A549 (cell line): ENCODE measurements at regions not wholly inside any gene's neighbourhood (a gene's known extent, or its start where the extent isn't known, plus 50 kb on each side); places are given as distances from the start of the nearest gene placed in this dataset.

Source experiments
- ATAC-seq, 2 experiments: fragments of 200-7000 bp in 1 of 2; fragments of >200 bp in 1 of 2; cut with Nextera tagmentation in 1 of 2; cut with Tn5 transposase in 1 of 2; 3 replicates each; pipeline versions ENCODE4 v1.8.0 to v1.9.1; 2018 to 2020; ENCODE audit warnings: mild to moderate bottlenecking in 1 of 2, moderate library complexity in 1 of 2
- CTCF ChIA-PET: fragments of 300-600 bp; sonication (Branson Sonifier 250); formaldehyde crosslinking; extraction: SDS; loops from one replicate; lab custom pipeline; 2021; ENCODE audit warnings: antibody characterized with exemption, inconsistent platforms; lab: Yijun Ruan, JAX
- POLR2A ChIA-PET: fragments of 350-600 bp; formaldehyde crosslinking; extraction: SDS; loops from one replicate; lab custom pipeline; 2021; ENCODE audit warnings: antibody characterized with exemption, inconsistent platforms; lab: Yijun Ruan, JAX
- DNase-seq, 2 experiments: peaks; one replicate each; pipeline versions ENCODE4 v3.0.0 to v3.0.0-alpha.2; 2011 to 2016; ENCODE audit warnings: low read depth in 1 of 2, low spot score in 1 of 2
- FAIRE-seq: peaks from 2 replicates; lab custom pipeline; 2011; peaks lifted over from hg19 to GRCh38; lab: Jason Lieb, UNC
- H3K27ac ChIP-seq, 2 experiments: fragments of >200 bp; sonication (Bioruptor Twin); formaldehyde crosslinking; 3 replicates each; pipeline ENCODE4 v1.5.1; 2016 to 2017
- H3K4me1 ChIP-seq: fragments of >200 bp; sonication (Bioruptor Twin); formaldehyde crosslinking; 3 replicates; pipeline ENCODE4 v1.6.1; 2016
- H3K4me2 ChIP-seq: fragments of >200 bp; sonication (Bioruptor Twin); formaldehyde crosslinking; 3 replicates; pipeline ENCODE4 v1.6.1; 2016
- H3K4me3 ChIP-seq: fragments of >200 bp; sonication (Bioruptor Twin); formaldehyde crosslinking; 3 replicates; pipeline ENCODE4 v1.5.1; 2016
- H3K9me3 ChIP-seq: fragments of >200 bp; sonication (Bioruptor Twin); formaldehyde crosslinking; 3 replicates; pipeline ENCODE4 v1.6.1; 2016
- BHLHE40 ChIP-seq: IDR thresholded peaks from 2 replicates; pipeline ENCODE4 v1.6.1; 2012; ENCODE audit warnings: low read depth, low read length, inconsistent platforms
- CBX8 ChIP-seq: fragments of 200-600 bp; sonication (generic); IDR thresholded peaks from 2 replicates; pipeline ENCODE4 v1.6.1; 2016
- CHD2 ChIP-seq: fragments of 150-350 bp; IDR thresholded peaks from 2 replicates; pipeline ENCODE4 v1.6.1; 2014; ENCODE audit warnings: low read length; ENCODE audit not compliant: partially characterized antibody
- EHMT2 ChIP-seq: fragments of 200-600 bp; sonication (generic); IDR thresholded peaks from 2 replicates; pipeline ENCODE4 v1.6.1; 2016; ENCODE audit warnings: antibody characterized with exemption, low read depth, mild to moderate bottlenecking, moderate library complexity
- EP300 ChIP-seq, 2 experiments: fragments of >200 bp; sonication (Bioruptor Twin); formaldehyde crosslinking; IDR thresholded peaks; 2 replicates in 1 of 2; 3 replicates in 1 of 2; pipeline ENCODE4 v1.6.1; 2016 to 2017
- FOSB ChIP-seq: fragments of 250-450 bp; sonication (Bioruptor Pico); IDR thresholded peaks from 2 replicates; pipeline ENCODE4 v1.5.0; 2020; ENCODE audit warnings: mild to moderate bottlenecking, moderate library complexity
- FOSL2 ChIP-seq, 2 experiments: fragments of 450-650 bp in 1 of 2; fragments of >200 bp in 1 of 2; sonication (Bioruptor Twin) in 1 of 2; formaldehyde crosslinking; IDR thresholded peaks; 2 replicates each; pipeline versions ENCODE4 v1.5.0 to v1.6.1; 2016 to 2020; ENCODE audit warnings: mild to moderate bottlenecking in 1 of 2, moderate library complexity in 1 of 2
- GATA3 ChIP-seq: IDR thresholded peaks from 2 replicates; pipeline ENCODE4 v1.6.1; 2012; ENCODE audit warnings: borderline replicate concordance
- HDAC2 ChIP-seq: fragments of 200-600 bp; sonication (generic); IDR thresholded peaks from 2 replicates; pipeline ENCODE4 v1.6.1; 2016
- HEYL ChIP-seq: fragments of 250-450 bp; sonication (Bioruptor Pico); IDR thresholded peaks from 2 replicates; pipeline ENCODE4 v1.8.0; 2021; ENCODE audit warnings: mild to moderate bottlenecking, moderate library complexity
- HOXB5 ChIP-seq: fragments of 250-450 bp; sonication (Bioruptor Pico); IDR thresholded peaks from 2 replicates; pipeline ENCODE4 v1.5.0; 2020; ENCODE audit warnings: mild to moderate bottlenecking, moderate library complexity
- JUNB ChIP-seq: fragments of >200 bp; sonication (Bioruptor Twin); formaldehyde crosslinking; IDR thresholded peaks from 2 replicates; pipeline ENCODE4 v1.6.1; 2016
- MYC ChIP-seq: IDR thresholded peaks from 2 replicates; pipeline ENCODE4 v1.6.1; 2012; ENCODE audit warnings: mild to moderate bottlenecking, inconsistent platforms, low read length, improper control_type of control experiment, borderline replicate concordance
- NFE2L2 ChIP-seq: fragments of 150-350 bp; conservative IDR thresholded peaks from 2 replicates; pipeline ENCODE4 v1.6.1; 2014; ENCODE audit warnings: low read length
- NPAS2 ChIP-seq: fragments of 250-450 bp; sonication (Bioruptor Pico); IDR thresholded peaks from 2 replicates; pipeline ENCODE4 v1.8.0; 2022; ENCODE audit warnings: mild to moderate bottlenecking, moderate library complexity, borderline replicate concordance
- NR3C1 ChIP-seq: fragments of >200 bp; sonication (Bioruptor Twin); formaldehyde crosslinking; IDR thresholded peaks from 3 replicates; pipeline ENCODE4 v1.6.1; 2017
- POLR2A ChIP-seq: IDR thresholded peaks from 2 replicates; pipeline ENCODE4 v1.6.1; 2012; ENCODE audit warnings: mild to moderate bottlenecking, low read length
- RAD21 ChIP-seq, 2 experiments: fragments of >200 bp in 1 of 2; sonication (Bioruptor Twin) in 1 of 2; formaldehyde crosslinking in 1 of 2; IDR thresholded peaks in 1 of 2; conservative IDR thresholded peaks in 1 of 2; 2 replicates in 1 of 2; 3 replicates in 1 of 2; pipeline ENCODE4 v1.6.1; 2012 to 2018; ENCODE audit warnings: inconsistent platforms in 1 of 2
- RARB ChIP-seq: fragments of 250-450 bp; sonication (Bioruptor Pico); IDR thresholded peaks from 2 replicates; pipeline ENCODE4 v1.8.0; 2021; ENCODE audit warnings: mild to moderate bottlenecking, moderate library complexity
- TP53 ChIP-seq: fragments of 250-450 bp; sonication (Bioruptor Pico); IDR thresholded peaks from 2 replicates; pipeline ENCODE4 v1.5.0; 2021; ENCODE audit warnings: mild to moderate bottlenecking, moderate library complexity
- ZFP36 ChIP-seq: fragments of 450-650 bp; IDR thresholded peaks from 2 replicates; pipeline ENCODE4 v1.6.1; 2014; ENCODE audit warnings: borderline replicate concordance; ENCODE audit not compliant: partially characterized antibody
- ZNF302 ChIP-seq: fragments of 250-450 bp; sonication (Bioruptor Pico); IDR thresholded peaks from 2 replicates; pipeline ENCODE4 v1.9.0; 2021; ENCODE audit warnings: inconsistent platforms, mild to moderate bottlenecking, moderate library complexity
- ZSCAN20 ChIP-seq: fragments of 250-450 bp; sonication (Bioruptor Pico); IDR thresholded peaks from 2 replicates; pipeline ENCODE4 v1.8.0; 2022; ENCODE audit warnings: mild to moderate bottlenecking, moderate library complexity
- WGBS: methylation state at CpG from one replicate; pipeline ENCODE4 v1.1.6; 2017; ENCODE audit errors: missing lambda C conversion rate; 5-methylcytosine and 5-hydroxymethylcytosine counted together
- TF ChIP-seq, protein P1 (sequence below): IDR thresholded peaks from 2 replicates; pipeline ENCODE4 v1.6.1; 2012; ENCODE audit warnings: low read depth, borderline replicate concordance
- TF ChIP-seq, protein P2 (sequence below): fragments of >200 bp; sonication (Bioruptor Twin); formaldehyde crosslinking; IDR thresholded peaks from 3 replicates; pipeline ENCODE4 v1.6.1; 2016
- TF ChIP-seq, protein P3 (sequence below): fragments of >200 bp; sonication (Bioruptor Twin); formaldehyde crosslinking; IDR thresholded peaks from 2 replicates; pipeline ENCODE4 v1.6.1; 2016
- TF ChIP-seq, protein P4 (sequence below): fragments of 150-350 bp; IDR thresholded peaks from 2 replicates; pipeline ENCODE4 v1.6.1; 2014; ENCODE audit warnings: low read depth, mild to moderate bottlenecking, low read length

DNA sequence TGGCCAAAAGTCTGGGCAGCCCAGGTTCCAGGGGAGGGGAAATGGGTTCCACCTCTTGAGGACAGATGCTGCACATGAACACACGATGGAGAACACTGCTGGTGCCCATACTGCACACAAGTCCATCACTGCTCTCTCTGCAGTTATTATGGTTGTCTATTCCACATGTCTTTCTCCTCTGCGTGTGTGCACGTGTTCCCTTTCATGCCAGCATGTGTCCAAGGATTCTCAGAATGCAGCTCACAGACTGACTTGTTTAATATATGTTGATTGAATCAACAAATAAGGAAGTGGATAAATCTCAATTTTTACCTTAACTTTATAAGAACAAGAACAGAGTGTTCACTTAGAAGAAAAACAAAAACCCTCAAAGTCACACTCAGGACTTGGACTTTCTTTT, 158.9 kb downstream of the FNDC1 start:
- POLR2A ChIA-PET = no interaction called here
- TF ChIP-seq RAD21 (conservative IDR thresholded peaks at IDR 0.05 in 1 of 2, IDR thresholded peaks at IDR 0.05 in 1 of 2) (no peak), ZFP36 (no peak), EP300 (IDR thresholded peaks at IDR 0.05) (no peak), POLR2A (no peak), FOSL2 (IDR thresholded peaks at IDR 0.05) (no peak), FOSL2 (CRISPR knock-in tag; IDR thresholded peaks at IDR 0.05) (no peak), FOSB (CRISPR knock-in tag) (no peak), HEYL (CRISPR knock-in tag) (no peak), GATA3 (no peak), TP53 (no peak), ZSCAN20 (CRISPR knock-in tag) (no peak), JUNB (no peak)
- TF ChIP-seq, protein P1, sequence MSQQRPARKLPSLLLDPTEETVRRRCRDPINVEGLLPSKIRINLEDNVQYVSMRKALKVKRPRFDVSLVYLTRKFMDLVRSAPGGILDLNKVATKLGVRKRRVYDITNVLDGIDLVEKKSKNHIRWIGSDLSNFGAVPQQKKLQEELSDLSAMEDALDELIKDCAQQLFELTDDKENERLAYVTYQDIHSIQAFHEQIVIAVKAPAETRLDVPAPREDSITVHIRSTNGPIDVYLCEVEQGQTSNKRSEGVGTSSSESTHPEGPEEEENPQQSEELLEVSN = no peak
- TF ChIP-seq, protein P2, sequence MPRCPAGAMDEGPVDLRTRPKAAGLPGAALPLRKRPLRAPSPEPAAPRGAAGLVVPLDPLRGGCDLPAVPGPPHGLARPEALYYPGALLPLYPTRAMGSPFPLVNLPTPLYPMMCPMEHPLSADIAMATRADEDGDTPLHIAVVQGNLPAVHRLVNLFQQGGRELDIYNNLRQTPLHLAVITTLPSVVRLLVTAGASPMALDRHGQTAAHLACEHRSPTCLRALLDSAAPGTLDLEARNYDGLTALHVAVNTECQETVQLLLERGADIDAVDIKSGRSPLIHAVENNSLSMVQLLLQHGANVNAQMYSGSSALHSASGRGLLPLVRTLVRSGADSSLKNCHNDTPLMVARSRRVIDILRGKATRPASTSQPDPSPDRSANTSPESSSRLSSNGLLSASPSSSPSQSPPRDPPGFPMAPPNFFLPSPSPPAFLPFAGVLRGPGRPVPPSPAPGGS = no peak
- H3K4me3 ChIP-seq = no peak overlapping the region
- 11% methylated on average over 3 of the region's 3 CpGs for WGBS
- CTCF ChIA-PET = interaction anchor here (0.6 kb wide), 1 partner anchor 34 kb away, joined by 3 read pairs; no protein-coding TSS in a partner anchor
- H3K9me3 ChIP-seq = no peaks in the 10 kb centered on the region
- ATAC-seq = no peak
- H3K4me2 ChIP-seq = no peak overlapping the region
- H3K4me1 ChIP-seq = no peaks in the 10 kb centered on the region
- no peak overlapping the region for H3K27ac ChIP-seq
- FAIRE-seq = no peak
- DNase-seq = no peak

DNA sequence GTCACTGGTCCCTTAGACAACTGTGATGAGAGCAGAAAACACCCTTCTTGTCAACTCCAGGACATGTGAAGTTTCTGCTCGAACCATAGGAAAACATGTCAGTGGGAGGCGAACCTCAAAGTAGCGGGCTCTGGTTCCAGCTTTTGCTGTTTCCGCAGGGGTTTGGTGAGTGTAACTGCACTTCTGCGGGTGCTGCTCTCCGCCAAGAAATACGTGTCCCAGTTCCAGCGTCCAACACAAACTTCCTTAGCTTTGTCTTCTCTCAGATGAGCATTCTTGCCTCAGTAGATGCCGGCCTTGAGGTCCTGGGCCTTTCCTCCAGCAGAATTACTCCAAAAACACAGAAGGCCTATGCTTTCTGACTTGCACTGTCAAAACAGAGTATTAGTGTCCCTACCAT, 156.3 kb downstream of the FNDC1 start:
- Histone ChIP-seq H3K4me3 (no peak overlapping the region), H3K4me1 (no peaks in the 10 kb centered on the region), H3K4me2 (no peak overlapping the region), H3K9me3 (no peaks in the 10 kb centered on the region), H3K27ac (no peak overlapping the region)
- no peak for FAIRE-seq
- no peak for ATAC-seq
- TF ChIP-seq RAD21 (conservative IDR thresholded peaks at IDR 0.05 in 1 of 2, IDR thresholded peaks at IDR 0.05 in 1 of 2) = no peak
- no peak for TF ChIP-seq CHD2
- no peak for TF ChIP-seq HEYL (CRISPR knock-in tag)
- TF ChIP-seq NFE2L2 = no peak
- TF ChIP-seq, protein P2 = no peak
- TF ChIP-seq, protein P3, sequence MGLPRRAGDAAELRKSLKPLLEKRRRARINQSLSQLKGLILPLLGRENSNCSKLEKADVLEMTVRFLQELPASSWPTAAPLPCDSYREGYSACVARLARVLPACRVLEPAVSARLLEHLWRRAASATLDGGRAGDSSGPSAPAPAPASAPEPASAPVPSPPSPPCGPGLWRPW = no peak
- TF ChIP-seq, protein P4, sequence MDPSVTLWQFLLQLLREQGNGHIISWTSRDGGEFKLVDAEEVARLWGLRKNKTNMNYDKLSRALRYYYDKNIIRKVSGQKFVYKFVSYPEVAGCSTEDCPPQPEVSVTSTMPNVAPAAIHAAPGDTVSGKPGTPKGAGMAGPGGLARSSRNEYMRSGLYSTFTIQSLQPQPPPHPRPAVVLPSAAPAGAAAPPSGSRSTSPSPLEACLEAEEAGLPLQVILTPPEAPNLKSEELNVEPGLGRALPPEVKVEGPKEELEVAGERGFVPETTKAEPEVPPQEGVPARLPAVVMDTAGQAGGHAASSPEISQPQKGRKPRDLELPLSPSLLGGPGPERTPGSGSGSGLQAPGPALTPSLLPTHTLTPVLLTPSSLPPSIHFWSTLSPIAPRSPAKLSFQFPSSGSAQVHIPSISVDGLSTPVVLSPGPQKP = no peak
- TF ChIP-seq CBX8 = no peak
- no peak for TF ChIP-seq NR3C1
- TF ChIP-seq RARB = no peak
- 47% methylated on average over 9 of the region's 9 CpGs for WGBS
- ChIA-PET CTCF (no interaction called here), POLR2A (no interaction called here)
- DNase-seq = no peak

DNA sequence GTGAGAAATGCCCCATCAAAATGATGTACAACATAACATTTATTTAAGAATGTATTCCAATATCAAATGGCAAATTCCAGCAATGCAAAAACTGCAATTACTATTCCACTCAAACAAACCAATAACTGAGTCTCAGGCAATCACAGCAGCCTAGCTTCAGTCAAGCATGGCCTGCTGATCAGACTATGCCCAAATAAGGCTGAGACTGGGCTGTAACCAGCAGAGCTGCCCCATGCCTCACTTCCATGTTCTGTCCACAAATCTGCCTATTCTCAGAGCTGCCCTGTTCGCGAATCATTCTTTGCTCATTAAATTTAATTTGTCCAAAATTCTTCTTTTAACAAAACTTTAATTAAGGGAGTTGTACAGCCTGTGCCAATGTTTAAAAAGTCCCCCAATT, 155.4 kb downstream of the FNDC1 start:
- FAIRE-seq = no peak
- ATAC-seq = no peak
- H3K27ac ChIP-seq = no peak overlapping the region

More for the DNA sequence above, 155.4 kb downstream of the FNDC1 start:
- DNase-seq = no peak
- no peaks in the 10 kb centered on the region for H3K4me1 ChIP-seq
- no peak overlapping the region for H3K4me3 ChIP-seq
- H3K4me2 ChIP-seq = no peak overlapping the region
- POLR2A ChIA-PET = no interaction called here
- no peaks in the 10 kb centered on the region for H3K9me3 ChIP-seq
- 37% methylated on average over 2 of the region's 2 CpGs for WGBS
- CTCF ChIA-PET = no interaction called here
- TF ChIP-seq FOSB (CRISPR knock-in tag) (no peak), HOXB5 (CRISPR knock-in tag) (no peak), NPAS2 (CRISPR knock-in tag) (no peak), EHMT2 (no peak), MYC (no peak), BHLHE40 (no peak), NR3C1 (no peak), HDAC2 (no peak), ZNF302 (CRISPR knock-in tag) (no peak), EP300 (IDR thresholded peaks at IDR 0.05) (no peak)
